NOMO-1 (cell line): ENCODE measurements at regions not wholly inside any gene's neighbourhood (a gene's known extent, or its start where the extent isn't known, plus 50 kb on each side); places are given as distances from the start of the nearest gene placed in this dataset.

Experiments used
- DNase-seq, 2 experiments: peaks; one replicate each; lab custom pipeline; 2025; ENCODE audit not compliant: unreplicated experiment in 2 of 2; lab: John Stamatoyannopoulos, UW

- no peak for DNase-seq
Measured at GRCh38 chr11:114758627-114759026, 80.3 kb downstream of the NXPE2 start.

- peak in 1 of 2 experiments; percentile 11 for DNase-seq
Measured at GRCh38 chr11:114762408-114762807, 84.1 kb downstream of the NXPE2 start.

- DNase-seq = no peak
Measured at GRCh38 chr11:114764563-114764962, 86.2 kb downstream of the NXPE2 start.

GRCh38 chr11:114771172-114771571 lies 92.8 kb downstream of the NXPE2 start:
- DNase-seq = no peak

- no peak for DNase-seq
Measured at GRCh38 chr11:114773541-114774338, 95.4 kb downstream of the NXPE2 start.

GRCh38 chr11:114774599-114775361 lies 96.5 kb downstream of the NXPE2 start:
- peak in 1 of 2 experiments; percentile 17 for DNase-seq

- no peak for DNase-seq
Measured at GRCh38 chr11:114775875-114776621, 97.7 kb downstream of the NXPE2 start.

GRCh38 chr11:114776956-114777355 lies 98.6 kb downstream of the NXPE2 start:
- no peak for DNase-seq

GRCh38 chr11:114779189-114779588 lies 100.9 kb downstream of the NXPE2 start:
- DNase-seq = no peak

GRCh38 chr11:114782650-114783310 lies 104.5 kb downstream of the NXPE2 start:
- DNase-seq = no peak

GRCh38 chr11:114783805-114784204 lies 105.5 kb downstream of the NXPE2 start:
- no peak for DNase-seq

GRCh38 chr11:114784216-114784615 lies 105.9 kb downstream of the NXPE2 start:
- no peak for DNase-seq

- no peak for DNase-seq
Measured at GRCh38 chr11:114784891-114785290, 106.6 kb downstream of the NXPE2 start.

- no peak for DNase-seq
Measured at GRCh38 chr11:114785820-114786219, 107.5 kb downstream of the NXPE2 start.

- no peak for DNase-seq
Measured at GRCh38 chr11:114787126-114787525, 108.8 kb downstream of the NXPE2 start.

- DNase-seq = no peak
Measured at GRCh38 chr11:114790910-114791309, 112.6 kb downstream of the NXPE2 start.

GRCh38 chr11:114794048-114794684 lies 115.8 kb downstream of the NXPE2 start:
- DNase-seq = no peak

GRCh38 chr11:114796954-114797721 lies 118.8 kb downstream of the NXPE2 start:
- DNase-seq = no peak

GRCh38 chr11:114799476-114799875 lies 121.1 kb downstream of the NXPE2 start:
- DNase-seq = no peak

GRCh38 chr11:114801773-114802172 lies 123.4 kb downstream of the NXPE2 start:
- DNase-seq = no peak
